HG02759 (cell line): ENCODE measurements at regions not wholly inside any gene's neighbourhood (a gene's known extent, or its start where the extent isn't known, plus 50 kb on each side); places are given as distances from the start of the nearest gene placed in this dataset.

Experiments
- ATAC-seq: cut with Tn5 transposase; IDR thresholded peaks from one replicate; pipeline ENCODE4 v1.9.1; 2021; ENCODE audit warnings: mild to moderate bottlenecking, moderate library complexity; ENCODE audit not compliant: unreplicated experiment

- no peak for ATAC-seq
Observed at GRCh38 chr1:79457562-79458224, 451.2 kb upstream of the ADGRL4 start.

GRCh38 chr1:79448426-79448825 is 441.9 kb upstream of the ADGRL4 start:
- ATAC-seq = no peak

- no peak for ATAC-seq
Observed at GRCh38 chr1:79441238-79441637, 434.7 kb upstream of the ADGRL4 start.

GRCh38 chr1:79437540-79437939 is 431.0 kb upstream of the ADGRL4 start:
- ATAC-seq = no peak

GRCh38 chr1:79431340-79431739 is 424.8 kb upstream of the ADGRL4 start:
- ATAC-seq = no peak

GRCh38 chr1:79430437-79430836 is 423.9 kb upstream of the ADGRL4 start:
- no peak for ATAC-seq

- no peak for ATAC-seq
Observed at GRCh38 chr1:79422726-79423125, 416.2 kb upstream of the ADGRL4 start.

GRCh38 chr1:79398501-79398900 is 392.0 kb upstream of the ADGRL4 start:
- no peak for ATAC-seq

GRCh38 chr1:79396901-79397300 is 390.4 kb upstream of the ADGRL4 start:
- ATAC-seq = no peak

- no peak for ATAC-seq
Observed at GRCh38 chr1:79388694-79389361, 382.3 kb upstream of the ADGRL4 start.

GRCh38 chr1:79386730-79387129 is 380.2 kb upstream of the ADGRL4 start:
- no peak for ATAC-seq

- no peak for ATAC-seq
Observed at GRCh38 chr1:79380078-79380477, 373.5 kb upstream of the ADGRL4 start.

- ATAC-seq = no peak
Observed at GRCh38 chr1:79376106-79376505, 369.6 kb upstream of the ADGRL4 start.

GRCh38 chr1:79375352-79375751 is 368.8 kb upstream of the ADGRL4 start:
- no peak for ATAC-seq

GRCh38 chr1:79374397-79374796 is 367.9 kb upstream of the ADGRL4 start:
- ATAC-seq = no peak

- no peak for ATAC-seq
Observed at GRCh38 chr1:79373481-79374125, 367.1 kb upstream of the ADGRL4 start.

- ATAC-seq = no peak
Observed at GRCh38 chr1:79371802-79372201, 365.3 kb upstream of the ADGRL4 start.

GRCh38 chr1:79369091-79369490 is 362.6 kb upstream of the ADGRL4 start:
- ATAC-seq = no peak

- no peak for ATAC-seq
Observed at GRCh38 chr1:79364896-79365295, 358.4 kb upstream of the ADGRL4 start.

- no peak for ATAC-seq
Observed at GRCh38 chr1:79363430-79363829, 356.9 kb upstream of the ADGRL4 start.

GRCh38 chr1:79362470-79362869 is 355.9 kb upstream of the ADGRL4 start:
- ATAC-seq = no peak

- ATAC-seq = no peak
Observed at GRCh38 chr1:79355090-79355489, 348.6 kb upstream of the ADGRL4 start.
